GM12878 (cell line): ENCODE measurements at regions not wholly inside any gene's neighbourhood (a gene's known extent, or its start where the extent isn't known, plus 50 kb on each side); places are given as distances from the start of the nearest gene placed in this dataset.

Source experiments
- ATAC-seq: fragments of 200-7000 bp; cut with Tn5 transposase; 3 replicates; pipeline ENCODE4 v1.9.1; 2020; ENCODE audit warnings: mild to moderate bottlenecking, moderate library complexity
- BruUV-seq: library from RNA; stranded (reverse); fragments of 400-500 nt; replicated peaks from 2 replicates; lab custom pipeline; 2021; lab: Mats Ljungman, UMichigan
- CTCF ChIA-PET: fragments of 300-600 bp; sonication (Branson Sonifier 250); formaldehyde crosslinking; extraction: SDS; loops from one replicate; lab custom pipeline; 2021; ENCODE audit warnings: inconsistent platforms; lab: Yijun Ruan, JAX
- POLR2A ChIA-PET: fragments of 350-600 bp; formaldehyde crosslinking; extraction: SDS; loops from one replicate; lab custom pipeline; 2021; ENCODE audit warnings: inconsistent platforms; lab: Charles Lee
- RAD21 ChIA-PET: fragments of 300-600 bp; sonication (Branson Sonifier 250); formaldehyde crosslinking; loops from one replicate; lab custom pipeline; 2023; ENCODE audit warnings: antibody characterized with exemption; ENCODE audit not compliant: unreplicated experiment; lab: Charles Lee
- SMC1A ChIA-PET: fragments of 300-600 bp; sonication (Branson Sonifier 250); formaldehyde crosslinking; loops from one replicate; lab custom pipeline; 2023; ENCODE audit not compliant: unreplicated experiment, uncharacterized antibody; lab: Charles Lee
- DNase-seq: peaks from one replicate; pipeline ENCODE4 v3.0.0-alpha.2; 2011; ENCODE audit warnings: low read depth, low spot score
- FAIRE-seq: peaks from 3 replicates; lab custom pipeline; 2011; peaks lifted over from hg19 to GRCh38; lab: Jason Lieb, UNC
- H2AFZ ChIP-seq: 2 replicates; pipeline ENCODE4 v1.6.0; 2011; ENCODE audit warnings: low read depth, low read length, control low read depth; ENCODE audit not compliant: control insufficient read depth
- H3K27ac ChIP-seq: 2 replicates; pipeline ENCODE4 v1.5.1; 2011; ENCODE audit warnings: control low read depth; ENCODE audit not compliant: control insufficient read depth, insufficient read depth
- H3K27me3 ChIP-seq, 2 experiments: replicated peaks in 1 of 2; 2 replicates each; pipeline versions ENCODE4 v1.6.0 to v1.6.1; 2011; ENCODE audit warnings: low read length in 1 of 2; ENCODE audit not compliant: control insufficient read depth in 2 of 2, insufficient read depth in 2 of 2
- H3K36me3 ChIP-seq, 2 experiments: 2 replicates each; pipeline ENCODE4 v1.5.1; 2011; ENCODE audit warnings: low read length in 1 of 2; ENCODE audit not compliant: control insufficient read depth in 2 of 2, insufficient read depth in 2 of 2
- H3K4me1 ChIP-seq: 2 replicates; pipeline ENCODE4 v1.6.1; 2011; ENCODE audit warnings: mild to moderate bottlenecking, low read length, moderate library complexity, mixed read lengths; ENCODE audit not compliant: control insufficient read depth, insufficient read depth
- H3K4me2 ChIP-seq: 2 replicates; pipeline ENCODE4 v1.6.0; 2011; ENCODE audit warnings: control low read depth; ENCODE audit not compliant: control insufficient read depth, insufficient read depth
- H3K4me3 ChIP-seq: fragments of 200-600 bp; sonication (generic); 2 replicates; pipeline ENCODE4 v1.5.1; 2016
- H3K79me2 ChIP-seq: 2 replicates; pipeline ENCODE4 v1.6.0; 2011; ENCODE audit warnings: low read length; ENCODE audit not compliant: control insufficient read depth, insufficient read depth
- H3K9ac ChIP-seq: 2 replicates; pipeline ENCODE4 v1.8.0; 2011; ENCODE audit warnings: low read length, control low read depth, mixed read lengths; ENCODE audit not compliant: control insufficient read depth, insufficient read depth
- H3K9me3 ChIP-seq: replicated peaks from 3 replicates; pipeline ENCODE4 v1.5.1; 2011; ENCODE audit warnings: mild to moderate bottlenecking, low read length; ENCODE audit not compliant: control insufficient read depth, insufficient read depth
- H4K20me1 ChIP-seq: 2 replicates; pipeline ENCODE4 v1.6.0; 2011; ENCODE audit not compliant: control insufficient read depth, insufficient read depth
- IKZF1 ChIP-seq: fragments of 450-650 bp; conservative IDR thresholded peaks from 2 replicates; pipeline ENCODE4 v1.6.1; 2017; ENCODE audit warnings: antibody characterized with exemption, mild to moderate bottlenecking
- JUNB ChIP-seq: IDR thresholded peaks from 2 replicates; pipeline ENCODE4 v1.6.1; 2016; ENCODE audit warnings: antibody characterized with exemption, mild to moderate bottlenecking
- KAT2A ChIP-seq: conservative IDR thresholded peaks from 2 replicates; pipeline ENCODE4 v1.6.1; 2011; ENCODE audit warnings: low read depth, low read length; ENCODE audit not compliant: control insufficient read depth
- NFXL1 ChIP-seq: fragments of 450-650 bp; IDR thresholded peaks from 2 replicates; pipeline ENCODE4 v1.6.1; 2017; ENCODE audit warnings: antibody characterized with exemption, mild to moderate bottlenecking, borderline replicate concordance
- NFYA ChIP-seq: IDR thresholded peaks from 2 replicates; pipeline ENCODE4 v1.6.1; 2011; ENCODE audit warnings: low read depth, mild to moderate bottlenecking, low read length, improper control_type of control experiment, borderline replicate concordance
- PAX5 ChIP-seq: IDR thresholded peaks from 2 replicates; pipeline ENCODE4 v1.6.1; 2011; ENCODE audit warnings: low read depth, low read length, borderline replicate concordance
- PML ChIP-seq: IDR thresholded peaks from 2 replicates; pipeline ENCODE4 v1.6.1; 2012; ENCODE audit warnings: low read length, inconsistent platforms
- POLR2AphosphoS5 ChIP-seq: IDR thresholded peaks from 2 replicates; pipeline ENCODE4 v1.6.1; 2011; ENCODE audit warnings: mild to moderate bottlenecking, low read length, inconsistent platforms
- RAD51 ChIP-seq: fragments of 450-650 bp; IDR thresholded peaks from 2 replicates; pipeline ENCODE4 v1.6.1; 2016; ENCODE audit warnings: moderate library complexity, mild to moderate bottlenecking, inconsistent platforms
- RFX5 ChIP-seq: IDR thresholded peaks from 2 replicates; pipeline ENCODE4 v1.6.1; 2011; ENCODE audit warnings: low read depth, low read length, improper control_type of control experiment
- TAF1 ChIP-seq: IDR thresholded peaks from 2 replicates; pipeline ENCODE4 v1.6.1; 2011; ENCODE audit warnings: mild to moderate bottlenecking, low read depth, low read length, borderline replicate concordance
- TBL1XR1 ChIP-seq: IDR thresholded peaks from 2 replicates; pipeline ENCODE4 v1.6.1; 2012; ENCODE audit warnings: low read depth, low read length, improper control_type of control experiment
- WGBS: methylation state at CpG from one replicate; pipeline ENCODE4 v1.1.6; 2016; ENCODE audit warnings: low lambda C conversion rate; ENCODE audit not compliant: insufficient replicate concordance, insufficient coverage; ENCODE audit errors: missing lambda C conversion rate; 5-methylcytosine and 5-hydroxymethylcytosine counted together
- in situ Hi-C: fragments of 300-500 bp; cut with MboI; formaldehyde crosslinking; loops from 9 replicates; pipeline ENCODE4 v1.14.3; 2018; ENCODE audit warnings: mixed read lengths
- intact Hi-C: fragments of 100-400 bp; cut with micrococcal nuclease; formaldehyde crosslinking; loops from one replicate; pipeline ENCODE4 v1.14.2; 2022; ENCODE audit not compliant: unreplicated experiment
- TF ChIP-seq, protein P1 (sequence below): IDR thresholded peaks from 2 replicates; pipeline ENCODE4 v1.6.1; 2012; ENCODE audit warnings: mild to moderate bottlenecking, low read depth, low read length
- TF ChIP-seq, protein P2 (sequence below): fragments of 450-650 bp; IDR thresholded peaks from 2 replicates; pipeline ENCODE4 v1.6.1; 2017; ENCODE audit warnings: borderline replicate concordance
- TF ChIP-seq, protein P3 (sequence below): fragments of 450-650 bp; conservative IDR thresholded peaks from 2 replicates; pipeline ENCODE4 v1.6.1; 2017; ENCODE audit warnings: mild to moderate bottlenecking, moderate library complexity
- TF ChIP-seq, protein P4 (sequence below): fragments of 450-650 bp; IDR thresholded peaks from 2 replicates; pipeline ENCODE4 v1.6.1; 2017; ENCODE audit warnings: mild to moderate bottlenecking

DNA sequence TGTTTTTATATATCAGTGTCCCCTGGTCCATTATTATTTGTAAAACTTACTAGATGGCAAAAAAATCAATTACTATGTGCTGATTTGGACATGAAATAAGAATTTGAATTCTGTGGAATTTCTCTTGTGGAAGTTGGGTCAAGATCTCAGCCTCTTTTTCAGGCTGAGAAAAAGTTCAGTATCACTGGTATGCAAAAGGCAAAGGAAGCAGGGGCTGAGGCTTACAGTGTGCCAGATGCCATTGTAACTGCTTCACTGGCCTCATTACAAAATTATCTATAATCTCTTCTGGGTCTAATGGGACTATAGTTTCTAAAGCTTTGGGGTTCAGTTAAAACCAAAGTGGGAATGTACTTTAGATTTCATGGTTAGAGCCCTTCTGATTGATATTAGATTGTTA lies 125.9 kb upstream of the SLC7A14 start (continued):
- TF ChIP-seq, protein P1, sequence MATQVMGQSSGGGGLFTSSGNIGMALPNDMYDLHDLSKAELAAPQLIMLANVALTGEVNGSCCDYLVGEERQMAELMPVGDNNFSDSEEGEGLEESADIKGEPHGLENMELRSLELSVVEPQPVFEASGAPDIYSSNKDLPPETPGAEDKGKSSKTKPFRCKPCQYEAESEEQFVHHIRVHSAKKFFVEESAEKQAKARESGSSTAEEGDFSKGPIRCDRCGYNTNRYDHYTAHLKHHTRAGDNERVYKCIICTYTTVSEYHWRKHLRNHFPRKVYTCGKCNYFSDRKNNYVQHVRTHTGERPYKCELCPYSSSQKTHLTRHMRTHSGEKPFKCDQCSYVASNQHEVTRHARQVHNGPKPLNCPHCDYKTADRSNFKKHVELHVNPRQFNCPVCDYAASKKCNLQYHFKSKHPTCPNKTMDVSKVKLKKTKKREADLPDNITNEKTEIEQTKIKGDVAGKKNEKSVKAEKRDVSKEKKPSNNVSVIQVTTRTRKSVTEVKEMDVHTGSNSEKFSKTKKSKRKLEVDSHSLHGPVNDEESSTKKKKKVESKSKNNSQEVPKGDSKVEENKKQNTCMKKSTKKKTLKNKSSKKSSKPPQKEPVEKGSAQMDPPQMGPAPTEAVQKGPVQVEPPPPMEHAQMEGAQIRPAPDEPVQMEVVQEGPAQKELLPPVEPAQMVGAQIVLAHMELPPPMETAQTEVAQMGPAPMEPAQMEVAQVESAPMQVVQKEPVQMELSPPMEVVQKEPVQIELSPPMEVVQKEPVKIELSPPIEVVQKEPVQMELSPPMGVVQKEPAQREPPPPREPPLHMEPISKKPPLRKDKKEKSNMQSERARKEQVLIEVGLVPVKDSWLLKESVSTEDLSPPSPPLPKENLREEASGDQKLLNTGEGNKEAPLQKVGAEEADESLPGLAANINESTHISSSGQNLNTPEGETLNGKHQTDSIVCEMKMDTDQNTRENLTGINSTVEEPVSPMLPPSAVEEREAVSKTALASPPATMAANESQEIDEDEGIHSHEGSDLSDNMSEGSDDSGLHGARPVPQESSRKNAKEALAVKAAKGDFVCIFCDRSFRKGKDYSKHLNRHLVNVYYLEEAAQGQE: no peak
- TF ChIP-seq TAF1 (no peak), JUNB (no peak), TBL1XR1 (no peak), IKZF1 (no peak), RFX5 (no peak), POLR2AphosphoS5 (no peak), RAD51 (no peak), PAX5 (no peak), KAT2A (no peak)

DNA sequence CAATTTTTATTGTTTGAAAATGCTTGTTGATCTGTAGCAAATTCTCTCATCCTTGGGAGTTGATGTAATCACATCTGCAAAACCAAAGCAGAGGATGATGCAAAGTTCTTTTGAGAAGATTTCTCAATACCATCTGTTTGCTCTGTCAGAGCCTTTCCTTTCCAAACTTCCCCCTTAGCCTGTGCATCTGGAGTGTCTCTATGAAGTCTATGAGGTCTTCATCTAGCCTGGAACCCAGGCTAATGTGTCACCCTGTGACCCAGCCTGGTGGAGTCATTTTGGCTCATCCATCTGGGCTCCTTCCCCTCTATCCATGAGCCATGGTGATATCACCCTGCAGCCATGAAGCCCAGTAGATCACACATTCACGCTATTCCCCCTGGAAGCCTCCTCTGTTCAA lies 123.2 kb upstream of the SLC7A14 start:
- RAD21 ChIA-PET: no interaction called here
- intact Hi-C loops: no loop called here
- no TSS peak for BruUV-seq
- FAIRE-seq: no peak
- H3K36me3 ChIP-seq: no peaks in the 10 kb centered on the region
- peaks cover 4% of the 10 kb centered on the region; the same call in 1 of the 3 replicates for H3K9me3 ChIP-seq
- ATAC-seq: no peak
- H3K79me2 ChIP-seq: no peaks in the 10 kb centered on the region
- TF ChIP-seq, protein P2, sequence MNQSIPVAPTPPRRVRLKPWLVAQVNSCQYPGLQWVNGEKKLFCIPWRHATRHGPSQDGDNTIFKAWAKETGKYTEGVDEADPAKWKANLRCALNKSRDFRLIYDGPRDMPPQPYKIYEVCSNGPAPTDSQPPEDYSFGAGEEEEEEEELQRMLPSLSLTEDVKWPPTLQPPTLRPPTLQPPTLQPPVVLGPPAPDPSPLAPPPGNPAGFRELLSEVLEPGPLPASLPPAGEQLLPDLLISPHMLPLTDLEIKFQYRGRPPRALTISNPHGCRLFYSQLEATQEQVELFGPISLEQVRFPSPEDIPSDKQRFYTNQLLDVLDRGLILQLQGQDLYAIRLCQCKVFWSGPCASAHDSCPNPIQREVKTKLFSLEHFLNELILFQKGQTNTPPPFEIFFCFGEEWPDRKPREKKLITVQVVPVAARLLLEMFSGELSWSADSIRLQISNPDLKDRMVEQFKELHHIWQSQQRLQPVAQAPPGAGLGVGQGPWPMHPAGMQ: no peak
- TF ChIP-seq NFYA: no peak
- TF ChIP-seq, protein P3, sequence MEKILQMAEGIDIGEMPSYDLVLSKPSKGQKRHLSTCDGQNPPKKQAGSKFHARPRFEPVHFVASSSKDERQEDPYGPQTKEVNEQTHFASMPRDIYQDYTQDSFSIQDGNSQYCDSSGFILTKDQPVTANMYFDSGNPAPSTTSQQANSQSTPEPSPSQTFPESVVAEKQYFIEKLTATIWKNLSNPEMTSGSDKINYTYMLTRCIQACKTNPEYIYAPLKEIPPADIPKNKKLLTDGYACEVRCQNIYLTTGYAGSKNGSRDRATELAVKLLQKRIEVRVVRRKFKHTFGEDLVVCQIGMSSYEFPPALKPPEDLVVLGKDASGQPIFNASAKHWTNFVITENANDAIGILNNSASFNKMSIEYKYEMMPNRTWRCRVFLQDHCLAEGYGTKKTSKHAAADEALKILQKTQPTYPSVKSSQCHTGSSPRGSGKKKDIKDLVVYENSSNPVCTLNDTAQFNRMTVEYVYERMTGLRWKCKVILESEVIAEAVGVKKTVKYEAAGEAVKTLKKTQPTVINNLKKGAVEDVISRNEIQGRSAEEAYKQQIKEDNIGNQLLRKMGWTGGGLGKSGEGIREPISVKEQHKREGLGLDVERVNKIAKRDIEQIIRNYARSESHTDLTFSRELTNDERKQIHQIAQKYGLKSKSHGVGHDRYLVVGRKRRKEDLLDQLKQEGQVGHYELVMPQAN: no peak
- TF ChIP-seq, protein P4, sequence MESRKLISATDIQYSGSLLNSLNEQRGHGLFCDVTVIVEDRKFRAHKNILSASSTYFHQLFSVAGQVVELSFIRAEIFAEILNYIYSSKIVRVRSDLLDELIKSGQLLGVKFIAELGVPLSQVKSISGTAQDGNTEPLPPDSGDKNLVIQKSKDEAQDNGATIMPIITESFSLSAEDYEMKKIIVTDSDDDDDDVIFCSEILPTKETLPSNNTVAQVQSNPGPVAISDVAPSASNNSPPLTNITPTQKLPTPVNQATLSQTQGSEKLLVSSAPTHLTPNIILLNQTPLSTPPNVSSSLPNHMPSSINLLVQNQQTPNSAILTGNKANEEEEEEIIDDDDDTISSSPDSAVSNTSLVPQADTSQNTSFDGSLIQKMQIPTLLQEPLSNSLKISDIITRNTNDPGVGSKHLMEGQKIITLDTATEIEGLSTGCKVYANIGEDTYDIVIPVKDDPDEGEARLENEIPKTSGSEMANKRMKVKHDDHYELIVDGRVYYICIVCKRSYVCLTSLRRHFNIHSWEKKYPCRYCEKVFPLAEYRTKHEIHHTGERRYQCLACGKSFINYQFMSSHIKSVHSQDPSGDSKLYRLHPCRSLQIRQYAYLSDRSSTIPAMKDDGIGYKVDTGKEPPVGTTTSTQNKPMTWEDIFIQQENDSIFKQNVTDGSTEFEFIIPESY: no peak
- no peak for TF ChIP-seq RFX5
- TF ChIP-seq PML: no peak
- no peak for TF ChIP-seq NFXL1
- SMC1A ChIA-PET: no interaction called here
- H3K27ac ChIP-seq: no peak overlapping the region
- H4K20me1 ChIP-seq: no peaks in the 10 kb centered on the region
- no peak overlapping the region for H3K4me3 ChIP-seq
- WGBS: 0% methylated on average over 1 of the region's 1 CpG
- no peak overlapping the region for H3K9ac ChIP-seq
- no peak for DNase-seq
- no peaks in the 10 kb centered on the region for H3K4me1 ChIP-seq
- H2AFZ ChIP-seq: no peak overlapping the region
- in situ Hi-C loops: no loop called here
- H3K27me3 ChIP-seq: no peaks in the 10 kb centered on the region; a peak in 1 of 4 replicates
- CTCF ChIA-PET: no interaction called here
- no peak overlapping the region for H3K4me2 ChIP-seq
- POLR2A ChIA-PET: no interaction called here
